ENCODE measurements at regions not wholly inside any gene's neighbourhood (a gene's known extent, or its start where the extent isn't known, plus 50 kb on each side); places are given as distances from the start of the nearest gene placed in this dataset.

- TF ChIP-seq FOXK2 (IDR thresholded peaks at IDR 0.05), result no peak
- no peak for TF ChIP-seq BHLHE40 (IDR thresholded peaks at IDR 0.05; ENCODE audit: borderline replicate concordance)
- no peak for TF ChIP-seq FOXM1 (IDR thresholded peaks at IDR 0.05; ENCODE audit: borderline replicate concordance)
- TF ChIP-seq SP1 (IDR thresholded peaks at IDR 0.05), result no peak
- TF ChIP-seq HDGF (IDR thresholded peaks at IDR 0.05; ENCODE audit: borderline replicate concordance), result no peak
Observed at GRCh38 chr10:93138113-93138870, 64.6 kb downstream of the CYP26A1 start.
